ENCODE measurements at regions not wholly inside any gene's neighbourhood (a gene's known extent, or its start where the extent isn't known, plus 50 kb on each side); places are given as distances from the start of the nearest gene placed in this dataset.

DNA sequence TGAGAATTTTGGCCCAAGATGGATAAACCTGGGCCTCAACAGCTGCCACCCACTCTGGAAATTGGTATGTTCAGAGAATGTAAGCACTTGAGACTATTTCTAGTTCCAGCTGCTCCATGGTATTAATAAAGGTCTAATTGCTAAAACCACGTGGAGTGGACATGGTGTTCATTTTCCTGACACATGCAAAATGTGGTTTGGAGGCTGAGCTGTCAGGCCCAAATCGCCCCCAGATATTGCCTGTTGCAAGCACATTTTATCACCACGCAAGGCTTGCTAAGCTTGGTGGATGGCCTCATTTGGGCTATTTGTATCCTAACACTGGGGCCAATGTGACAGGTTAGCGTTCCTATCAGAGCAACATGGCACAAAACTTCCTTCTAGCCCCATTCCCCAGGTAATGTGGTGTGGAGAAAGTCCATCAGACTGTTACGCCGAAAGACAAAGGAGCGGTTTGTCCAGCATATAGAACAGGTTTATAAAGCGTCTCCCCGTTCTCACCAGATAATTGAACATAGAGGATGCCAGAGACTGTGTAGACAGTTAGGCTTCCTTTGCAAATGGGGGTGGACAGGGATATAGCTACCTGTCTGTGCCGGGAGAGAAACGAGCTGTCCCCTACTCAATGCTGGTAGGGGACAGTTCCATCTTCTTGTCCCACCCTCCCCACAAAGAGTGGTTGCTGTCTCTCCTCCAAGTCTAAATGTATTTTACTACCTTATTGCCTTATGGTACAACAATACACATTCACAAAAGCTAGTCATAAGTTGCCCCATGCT lies 78.0 kb upstream of the ANKRD1 start:
- DNase-seq: no peak
- intact Hi-C loops (cut with DNase I; ENCODE audit: low total_unique reads): no loop called here
- H3K4me1 ChIP-seq: peaks cover 0 to 16% (median 7%) of the 10 kb centered on the region in 6 donors
- H3K27me3 ChIP-seq (replicated peaks in 1 of 7): no peaks in the 10 kb centered on the region
- no peak overlapping the region for H3K27ac ChIP-seq
- WGBS, 5 donors: 82 to 88% (median 84%) methylated on average over 11 of the region's 11 CpGs
- no peaks in the 10 kb centered on the region for H3K36me3 ChIP-seq
- no peaks in the 10 kb centered on the region for H3K9me3 ChIP-seq
- TF ChIP-seq POLR2AphosphoS5 (IDR thresholded peaks at IDR 0.05) (no peak), POLR2A (IDR thresholded peaks at IDR 0.05) (no peak)
- TF ChIP-seq, protein P1, sequence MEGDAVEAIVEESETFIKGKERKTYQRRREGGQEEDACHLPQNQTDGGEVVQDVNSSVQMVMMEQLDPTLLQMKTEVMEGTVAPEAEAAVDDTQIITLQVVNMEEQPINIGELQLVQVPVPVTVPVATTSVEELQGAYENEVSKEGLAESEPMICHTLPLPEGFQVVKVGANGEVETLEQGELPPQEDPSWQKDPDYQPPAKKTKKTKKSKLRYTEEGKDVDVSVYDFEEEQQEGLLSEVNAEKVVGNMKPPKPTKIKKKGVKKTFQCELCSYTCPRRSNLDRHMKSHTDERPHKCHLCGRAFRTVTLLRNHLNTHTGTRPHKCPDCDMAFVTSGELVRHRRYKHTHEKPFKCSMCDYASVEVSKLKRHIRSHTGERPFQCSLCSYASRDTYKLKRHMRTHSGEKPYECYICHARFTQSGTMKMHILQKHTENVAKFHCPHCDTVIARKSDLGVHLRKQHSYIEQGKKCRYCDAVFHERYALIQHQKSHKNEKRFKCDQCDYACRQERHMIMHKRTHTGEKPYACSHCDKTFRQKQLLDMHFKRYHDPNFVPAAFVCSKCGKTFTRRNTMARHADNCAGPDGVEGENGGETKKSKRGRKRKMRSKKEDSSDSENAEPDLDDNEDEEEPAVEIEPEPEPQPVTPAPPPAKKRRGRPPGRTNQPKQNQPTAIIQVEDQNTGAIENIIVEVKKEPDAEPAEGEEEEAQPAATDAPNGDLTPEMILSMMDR (IDR thresholded peaks at IDR 0.05 in 8 of 11, conservative IDR thresholded peaks at IDR 0.05 in 3 of 11): no peak
- H3K4me3 ChIP-seq: no peak overlapping the region

DNA sequence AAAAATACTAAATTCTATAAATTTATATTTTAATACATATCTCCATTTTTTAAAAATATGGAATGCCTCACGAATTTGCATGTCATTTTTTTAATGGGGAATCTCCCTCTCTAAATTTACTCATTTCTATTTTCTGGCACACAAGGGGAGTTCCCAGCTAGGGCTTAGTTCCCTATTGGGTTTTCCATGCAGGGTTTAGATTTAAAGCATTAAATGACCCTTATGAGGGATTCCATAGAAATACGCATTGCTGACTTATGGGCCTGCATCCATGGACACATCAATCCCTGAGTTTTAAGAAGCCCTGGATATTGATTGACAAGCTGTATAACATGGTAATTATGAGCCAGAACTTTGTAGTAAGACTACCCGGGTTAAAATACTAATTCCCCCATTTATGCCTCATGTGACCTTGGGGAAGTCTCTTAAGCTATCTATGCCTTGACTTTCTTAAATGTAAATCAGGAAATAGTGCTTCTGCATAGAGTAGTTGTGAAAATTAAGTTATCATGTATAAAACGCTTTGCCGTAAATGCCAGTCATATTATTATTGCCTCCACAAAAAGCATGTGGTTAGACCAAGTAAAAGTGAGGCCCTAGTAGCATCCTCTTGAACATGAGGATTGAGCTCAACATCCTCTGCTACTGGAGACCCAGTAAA lies 78.8 kb upstream of the ANKRD1 start:
- H3K27me3 ChIP-seq (replicated peaks in 1 of 7): no peaks in the 10 kb centered on the region
- intact Hi-C loops (cut with DNase I; ENCODE audit: low total_unique reads): no loop called here

DNA sequence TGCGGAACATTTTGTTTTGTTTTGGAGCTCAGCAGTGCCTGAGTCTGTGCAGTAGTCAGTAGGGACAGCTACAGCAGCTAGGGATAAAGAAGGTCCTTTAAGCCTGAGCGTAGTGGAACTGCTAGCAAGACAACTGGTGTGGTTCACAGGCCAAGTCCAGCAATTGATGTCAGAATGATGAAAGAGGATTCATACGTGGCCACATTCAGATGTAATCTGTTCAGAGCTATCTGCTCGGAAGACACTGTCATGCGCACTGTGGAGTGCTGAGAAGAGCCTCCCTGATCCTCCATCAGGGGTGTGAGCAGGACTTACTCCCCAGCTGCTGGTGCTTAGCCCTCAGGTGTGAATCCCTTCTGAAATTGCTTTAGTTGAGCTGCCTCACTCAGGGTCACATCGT lies 79.6 kb upstream of the ANKRD1 start:
- DNase-seq: no peak
- TF ChIP-seq, protein P1 (IDR thresholded peaks at IDR 0.05 in 8 of 11, conservative IDR thresholded peaks at IDR 0.05 in 3 of 11): no peak
- TF ChIP-seq POLR2A (IDR thresholded peaks at IDR 0.05): no peak
- no peak for TF ChIP-seq POLR2AphosphoS5 (IDR thresholded peaks at IDR 0.05)
- peaks cover 0 to 16% (median 7%) of the 10 kb centered on the region in 6 donors for H3K4me1 ChIP-seq
- H3K4me3 ChIP-seq: no peak overlapping the region
- WGBS, 5 donors: 83 to 95% (median 92%) methylated on average over 6 of the region's 6 CpGs
- intact Hi-C loops (cut with DNase I; ENCODE audit: low total_unique reads): no loop called here
- H3K27me3 ChIP-seq (replicated peaks in 1 of 7): no peaks in the 10 kb centered on the region
- no peaks in the 10 kb centered on the region for H3K36me3 ChIP-seq
- H3K9me3 ChIP-seq: no peaks in the 10 kb centered on the region
- no peak overlapping the region for H3K27ac ChIP-seq

More for the DNA sequence above, 78.8 kb upstream of the ANKRD1 start:
- TF ChIP-seq, protein P1 (IDR thresholded peaks at IDR 0.05 in 8 of 11, conservative IDR thresholded peaks at IDR 0.05 in 3 of 11): no peak
- TF ChIP-seq POLR2AphosphoS5 (IDR thresholded peaks at IDR 0.05): no peak
- TF ChIP-seq POLR2A (IDR thresholded peaks at IDR 0.05): no peak
- no peak overlapping the region for H3K4me3 ChIP-seq
- no peak overlapping the region for H3K27ac ChIP-seq
- H3K36me3 ChIP-seq: no peaks in the 10 kb centered on the region
- H3K9me3 ChIP-seq: no peaks in the 10 kb centered on the region
- 63 to 72% (median 70%) methylated on average over 5 of the region's 5 CpGs for WGBS, 5 donors
- DNase-seq: no peak
- peaks cover 0 to 16% (median 7%) of the 10 kb centered on the region in 6 donors for H3K4me1 ChIP-seq

DNA sequence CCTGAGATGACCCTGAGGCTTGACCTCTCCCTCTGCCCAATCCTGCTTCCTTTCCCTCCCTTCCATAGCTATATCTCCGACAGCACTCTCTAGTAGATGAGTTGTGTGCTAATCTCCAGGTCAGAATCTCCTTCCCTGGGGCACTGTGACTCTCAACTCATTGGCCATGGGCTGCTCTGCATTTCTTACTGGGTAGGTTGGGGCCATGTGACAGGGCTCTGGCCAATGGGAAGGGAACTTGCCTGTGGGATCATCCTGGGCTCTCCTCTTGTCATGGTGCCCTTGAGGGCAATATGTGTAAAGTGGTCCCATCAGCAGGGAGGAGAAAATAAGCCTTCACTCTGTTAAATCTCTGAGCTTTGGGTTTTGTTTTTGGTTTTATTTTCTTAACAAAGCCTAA lies 80.1 kb upstream of the ANKRD1 start:
- TF ChIP-seq POLR2AphosphoS5 (IDR thresholded peaks at IDR 0.05) (no peak), POLR2A (IDR thresholded peaks at IDR 0.05) (no peak)
- TF ChIP-seq, protein P1 (IDR thresholded peaks at IDR 0.05 in 8 of 11, conservative IDR thresholded peaks at IDR 0.05 in 3 of 11): no peak
- peaks cover 0 to 17% (median 7%) of the 10 kb centered on the region in 6 donors for H3K4me1 ChIP-seq
- no peak for DNase-seq
- no peak overlapping the region for H3K27ac ChIP-seq
- no peaks in the 10 kb centered on the region for H3K36me3 ChIP-seq
- H3K27me3 ChIP-seq (replicated peaks in 1 of 7): no peaks in the 10 kb centered on the region
- 88 to 100% (median 90%) methylated on average over 1 of the region's 1 CpG for WGBS, 5 donors
- intact Hi-C loops (cut with DNase I; ENCODE audit: low total_unique reads): no loop called here
- H3K9me3 ChIP-seq: no peaks in the 10 kb centered on the region
- H3K4me3 ChIP-seq: no peak overlapping the region
